ENCODE measurements at regions not wholly inside any gene's neighbourhood (a gene's known extent, or its start where the extent isn't known, plus 50 kb on each side); places are given as distances from the start of the nearest gene placed in this dataset.

GRCh38 chr20:22465622-22466446, 118.5 kb downstream of the FOXA2 start:
- DNase-seq, result no peak

GRCh38 chr20:22464312-22465003, 119.9 kb downstream of the FOXA2 start:
- DNase-seq, result no peak

GRCh38 chr20:22462975-22463914, 121.1 kb downstream of the FOXA2 start:
- DNase-seq, result no peak

GRCh38 chr20:22460803-22461202, 123.6 kb downstream of the FOXA2 start:
- DNase-seq, result no peak

- no peak for DNase-seq
Observed at GRCh38 chr20:22460231-22460630, 124.1 kb downstream of the FOXA2 start.

GRCh38 chr20:22459754-22460153, 124.6 kb downstream of the FOXA2 start:
- no peak for DNase-seq

GRCh38 chr20:22456109-22456508, 128.3 kb downstream of the FOXA2 start:
- DNase-seq, result no peak

GRCh38 chr20:22455259-22455658, 129.1 kb downstream of the FOXA2 start:
- no peak for DNase-seq

- DNase-seq, result no peak
Observed at GRCh38 chr20:22453244-22454080, 130.9 kb downstream of the FOXA2 start.

- DNase-seq, result no peak
Observed at GRCh38 chr20:22452442-22453011, 131.8 kb downstream of the FOXA2 start.

- DNase-seq, result no peak
Observed at GRCh38 chr20:22450537-22450936, 133.8 kb downstream of the FOXA2 start.

GRCh38 chr20:22449188-22449973, 135.0 kb downstream of the FOXA2 start:
- DNase-seq, result peak in 1 of 2 donors; percentile 7

- DNase-seq, result no peak
Observed at GRCh38 chr20:22447447-22447778, 137.0 kb downstream of the FOXA2 start.

GRCh38 chr20:22446613-22447446, 137.5 kb downstream of the FOXA2 start:
- no peak for DNase-seq

- no peak for DNase-seq
Observed at GRCh38 chr20:22442318-22442717, 142.1 kb downstream of the FOXA2 start.

GRCh38 chr20:22438926-22439325, 145.4 kb downstream of the FOXA2 start:
- no peak for DNase-seq

GRCh38 chr20:22438346-22438745, 146.0 kb downstream of the FOXA2 start:
- no peak for DNase-seq

- no peak for DNase-seq
Observed at GRCh38 chr20:22437354-22437753, 147.0 kb downstream of the FOXA2 start.

- no peak for DNase-seq
Observed at GRCh38 chr20:22431419-22431818, 153.0 kb downstream of the FOXA2 start.

GRCh38 chr20:22430746-22431168, 153.6 kb downstream of the FOXA2 start:
- no peak for DNase-seq

All from inflammatory macrophage (primary cell).